ENCODE measurements at regions not wholly inside any gene's neighbourhood (a gene's known extent, or its start where the extent isn't known, plus 50 kb on each side); places are given as distances from the start of the nearest gene placed in this dataset.

- Histone ChIP-seq H3K4me1 (ENCODE audit: control insufficient read depth in 2 of 2, insufficient read depth in 2 of 2, low read length in 2 of 2) (peaks cover 4 to 5% of the 10 kb centered on the region in 2 donors), H3K27ac (ENCODE audit: low read depth in 2 of 2, low read length in 2 of 2) (no peak overlapping the region), H3K36me3 (ENCODE audit: control insufficient read depth in 2 of 2, insufficient read depth in 2 of 2, low read length in 2 of 2) (no peaks in the 10 kb centered on the region), H3K27me3 (ENCODE audit: control insufficient read depth in 2 of 2, insufficient read depth in 2 of 2, low read length in 2 of 2) (no peaks in the 10 kb centered on the region), H3K9me3 (ENCODE audit: control insufficient read depth in 2 of 2, low read length in 2 of 2) (no peaks in the 10 kb centered on the region), H3K9ac (ENCODE audit: low read depth in 1 of 2, low read length in 2 of 2) (no peak overlapping the region), H3K4me3 (ENCODE audit: low read length in 2 of 2) (no peak overlapping the region)
These were observed 361.7 kb downstream of the INSC start for GRCh38 chr11:15476371-15476917.

GRCh38 chr11:15481871-15482270 lies 367.1 kb downstream of the INSC start:
- no peak overlapping the region for H3K9ac ChIP-seq (ENCODE audit: low read depth in 1 of 2, low read length in 2 of 2)
- no peak overlapping the region for H3K27ac ChIP-seq (ENCODE audit: low read depth in 2 of 2, low read length in 2 of 2)
- H3K36me3 ChIP-seq (ENCODE audit: control insufficient read depth in 2 of 2, insufficient read depth in 2 of 2, low read length in 2 of 2), result no peaks in the 10 kb centered on the region
- no peaks in the 10 kb centered on the region for H3K4me1 ChIP-seq (ENCODE audit: control insufficient read depth in 2 of 2, insufficient read depth in 2 of 2, low read length in 2 of 2)
- peaks cover 0 to 3% of the 10 kb centered on the region in 2 donors for H3K27me3 ChIP-seq (ENCODE audit: control insufficient read depth in 2 of 2, insufficient read depth in 2 of 2, low read length in 2 of 2)
- no peak overlapping the region for H3K4me3 ChIP-seq (ENCODE audit: low read length in 2 of 2)
- H3K9me3 ChIP-seq (ENCODE audit: control insufficient read depth in 2 of 2, low read length in 2 of 2), result no peaks in the 10 kb centered on the region

GRCh38 chr11:15483205-15483604 lies 368.5 kb downstream of the INSC start:
- Histone ChIP-seq H3K9ac (ENCODE audit: low read depth in 1 of 2, low read length in 2 of 2) (no peak overlapping the region), H3K36me3 (ENCODE audit: control insufficient read depth in 2 of 2, insufficient read depth in 2 of 2, low read length in 2 of 2) (no peaks in the 10 kb centered on the region), H3K27ac (ENCODE audit: low read depth in 2 of 2, low read length in 2 of 2) (no peak overlapping the region), H3K27me3 (ENCODE audit: control insufficient read depth in 2 of 2, insufficient read depth in 2 of 2, low read length in 2 of 2) (peaks cover 0 to 3% of the 10 kb centered on the region in 2 donors), H3K4me3 (ENCODE audit: low read length in 2 of 2) (no peak overlapping the region), H3K9me3 (ENCODE audit: control insufficient read depth in 2 of 2, low read length in 2 of 2) (no peaks in the 10 kb centered on the region), H3K4me1 (ENCODE audit: control insufficient read depth in 2 of 2, insufficient read depth in 2 of 2, low read length in 2 of 2) (no peaks in the 10 kb centered on the region)

GRCh38 chr11:15484398-15484797 lies 369.7 kb downstream of the INSC start:
- Histone ChIP-seq H3K9ac (ENCODE audit: low read depth in 1 of 2, low read length in 2 of 2) (no peak overlapping the region), H3K4me3 (ENCODE audit: low read length in 2 of 2) (no peak overlapping the region), H3K36me3 (ENCODE audit: control insufficient read depth in 2 of 2, insufficient read depth in 2 of 2, low read length in 2 of 2) (no peaks in the 10 kb centered on the region), H3K4me1 (ENCODE audit: control insufficient read depth in 2 of 2, insufficient read depth in 2 of 2, low read length in 2 of 2) (no peaks in the 10 kb centered on the region), H3K9me3 (ENCODE audit: control insufficient read depth in 2 of 2, low read length in 2 of 2) (no peaks in the 10 kb centered on the region), H3K27ac (ENCODE audit: low read depth in 2 of 2, low read length in 2 of 2) (no peak overlapping the region), H3K27me3 (ENCODE audit: control insufficient read depth in 2 of 2, insufficient read depth in 2 of 2, low read length in 2 of 2) (peaks cover 0 to 3% of the 10 kb centered on the region in 2 donors)

- no peaks in the 10 kb centered on the region for H3K4me1 ChIP-seq (ENCODE audit: control insufficient read depth in 2 of 2, insufficient read depth in 2 of 2, low read length in 2 of 2)
- H3K9ac ChIP-seq (ENCODE audit: low read depth in 1 of 2, low read length in 2 of 2), result no peak overlapping the region
- no peak overlapping the region for H3K4me3 ChIP-seq (ENCODE audit: low read length in 2 of 2)
- H3K36me3 ChIP-seq (ENCODE audit: control insufficient read depth in 2 of 2, insufficient read depth in 2 of 2, low read length in 2 of 2), result no peaks in the 10 kb centered on the region
- H3K9me3 ChIP-seq (ENCODE audit: control insufficient read depth in 2 of 2, low read length in 2 of 2), result no peaks in the 10 kb centered on the region
- peaks cover 0 to 3% of the 10 kb centered on the region in 2 donors for H3K27me3 ChIP-seq (ENCODE audit: control insufficient read depth in 2 of 2, insufficient read depth in 2 of 2, low read length in 2 of 2)
- no peak overlapping the region for H3K27ac ChIP-seq (ENCODE audit: low read depth in 2 of 2, low read length in 2 of 2)
These were observed 370.7 kb downstream of the INSC start for GRCh38 chr11:15485432-15485831.

GRCh38 chr11:15489281-15489680 lies 374.6 kb downstream of the INSC start:
- Histone ChIP-seq H3K4me1 (ENCODE audit: control insufficient read depth in 2 of 2, insufficient read depth in 2 of 2, low read length in 2 of 2) (no peaks in the 10 kb centered on the region), H3K9ac (ENCODE audit: low read depth in 1 of 2, low read length in 2 of 2) (no peak overlapping the region)

GRCh38 chr11:15490535-15490934 lies 375.8 kb downstream of the INSC start:
- Histone ChIP-seq H3K36me3 (ENCODE audit: control insufficient read depth in 2 of 2, insufficient read depth in 2 of 2, low read length in 2 of 2) (no peaks in the 10 kb centered on the region), H3K4me3 (ENCODE audit: low read length in 2 of 2) (no peak overlapping the region), H3K27ac (ENCODE audit: low read depth in 2 of 2, low read length in 2 of 2) (no peak overlapping the region), H3K9ac (ENCODE audit: low read depth in 1 of 2, low read length in 2 of 2) (no peak overlapping the region), H3K27me3 (ENCODE audit: control insufficient read depth in 2 of 2, insufficient read depth in 2 of 2, low read length in 2 of 2) (no peaks in the 10 kb centered on the region), H3K4me1 (ENCODE audit: control insufficient read depth in 2 of 2, insufficient read depth in 2 of 2, low read length in 2 of 2) (no peaks in the 10 kb centered on the region), H3K9me3 (ENCODE audit: control insufficient read depth in 2 of 2, low read length in 2 of 2) (no peaks in the 10 kb centered on the region)

More at GRCh38 chr11:15489281-15489680, 374.6 kb downstream of the INSC start:
- Histone ChIP-seq H3K27ac (ENCODE audit: low read depth in 2 of 2, low read length in 2 of 2) (no peak overlapping the region), H3K4me3 (ENCODE audit: low read length in 2 of 2) (no peak overlapping the region), H3K9me3 (ENCODE audit: control insufficient read depth in 2 of 2, low read length in 2 of 2) (no peaks in the 10 kb centered on the region), H3K27me3 (ENCODE audit: control insufficient read depth in 2 of 2, insufficient read depth in 2 of 2, low read length in 2 of 2) (no peaks in the 10 kb centered on the region), H3K36me3 (ENCODE audit: control insufficient read depth in 2 of 2, insufficient read depth in 2 of 2, low read length in 2 of 2) (no peaks in the 10 kb centered on the region)

GRCh38 chr11:15493066-15493465 lies 378.3 kb downstream of the INSC start:
- H3K27me3 ChIP-seq (ENCODE audit: control insufficient read depth in 2 of 2, insufficient read depth in 2 of 2, low read length in 2 of 2), result no peaks in the 10 kb centered on the region
- H3K4me1 ChIP-seq (ENCODE audit: control insufficient read depth in 2 of 2, insufficient read depth in 2 of 2, low read length in 2 of 2), result peaks cover 0 to 12% of the 10 kb centered on the region in 2 donors
- H3K9ac ChIP-seq (ENCODE audit: low read depth in 1 of 2, low read length in 2 of 2), result no peak overlapping the region
- no peak overlapping the region for H3K27ac ChIP-seq (ENCODE audit: low read depth in 2 of 2, low read length in 2 of 2)
- H3K9me3 ChIP-seq (ENCODE audit: control insufficient read depth in 2 of 2, low read length in 2 of 2), result no peaks in the 10 kb centered on the region
- H3K36me3 ChIP-seq (ENCODE audit: control insufficient read depth in 2 of 2, insufficient read depth in 2 of 2, low read length in 2 of 2), result no peaks in the 10 kb centered on the region
- no peak overlapping the region for H3K4me3 ChIP-seq (ENCODE audit: low read length in 2 of 2)

- Histone ChIP-seq H3K4me1 (ENCODE audit: control insufficient read depth in 2 of 2, insufficient read depth in 2 of 2, low read length in 2 of 2) (peaks cover 0 to 12% of the 10 kb centered on the region in 2 donors), H3K36me3 (ENCODE audit: control insufficient read depth in 2 of 2, insufficient read depth in 2 of 2, low read length in 2 of 2) (no peaks in the 10 kb centered on the region), H3K9ac (ENCODE audit: low read depth in 1 of 2, low read length in 2 of 2) (no peak overlapping the region), H3K27me3 (ENCODE audit: control insufficient read depth in 2 of 2, insufficient read depth in 2 of 2, low read length in 2 of 2) (no peaks in the 10 kb centered on the region), H3K9me3 (ENCODE audit: control insufficient read depth in 2 of 2, low read length in 2 of 2) (no peaks in the 10 kb centered on the region), H3K4me3 (ENCODE audit: low read length in 2 of 2) (no peak overlapping the region), H3K27ac (ENCODE audit: low read depth in 2 of 2, low read length in 2 of 2) (no peak overlapping the region)
These were observed 379.3 kb downstream of the INSC start for GRCh38 chr11:15493921-15494620.

- H3K27ac ChIP-seq (ENCODE audit: low read depth in 2 of 2, low read length in 2 of 2), result no peak overlapping the region
These were observed 380.0 kb downstream of the INSC start for GRCh38 chr11:15494740-15495139.

More at GRCh38 chr11:15494740-15495139, 380.0 kb downstream of the INSC start:
- H3K9ac ChIP-seq (ENCODE audit: low read depth in 1 of 2, low read length in 2 of 2), result no peak overlapping the region
- peaks cover 0 to 12% of the 10 kb centered on the region in 2 donors for H3K4me1 ChIP-seq (ENCODE audit: control insufficient read depth in 2 of 2, insufficient read depth in 2 of 2, low read length in 2 of 2)
- no peaks in the 10 kb centered on the region for H3K27me3 ChIP-seq (ENCODE audit: control insufficient read depth in 2 of 2, insufficient read depth in 2 of 2, low read length in 2 of 2)
- H3K36me3 ChIP-seq (ENCODE audit: control insufficient read depth in 2 of 2, insufficient read depth in 2 of 2, low read length in 2 of 2), result no peaks in the 10 kb centered on the region
- no peak overlapping the region for H3K4me3 ChIP-seq (ENCODE audit: low read length in 2 of 2)
- no peaks in the 10 kb centered on the region for H3K9me3 ChIP-seq (ENCODE audit: control insufficient read depth in 2 of 2, low read length in 2 of 2)
